Liver (tissue), 8 donors: ENCODE measurements at regions not wholly inside any gene's neighbourhood (a gene's known extent, or its start where the extent isn't known, plus 50 kb on each side); places are given as distances from the start of the nearest gene placed in this dataset.

ENCODE experiments used
- DNase-seq: peaks from one replicate; pipeline ENCODE4 v3.0.0-alpha.2; 2017; ENCODE audit warnings: low spot score
- H3K27ac ChIP-seq, 2 donors: one replicate each; pipeline ENCODE4 v1.7.0; 2013; ENCODE audit warnings: inconsistent platforms in 2 of 2, low read length in 2 of 2, control low read depth in 1 of 2, low read depth in 1 of 2, mild to moderate bottlenecking in 1 of 2
- H3K27me3 ChIP-seq, 4 donors: one replicate each; pipeline versions ENCODE4 v1.6.1 to v1.7.0; 2013; ENCODE audit warnings: low read length in 3 of 4, inconsistent platforms in 1 of 4, mild to moderate bottlenecking in 1 of 4, moderate library complexity in 1 of 4; ENCODE audit not compliant: control insufficient read depth in 4 of 4, insufficient read depth in 4 of 4
- H3K36me3 ChIP-seq, 4 donors: one replicate each; pipeline versions ENCODE4 v1.6.1 to v1.7.0; 2013; ENCODE audit warnings: low read length in 3 of 4, mild to moderate bottlenecking in 3 of 4, low read depth in 1 of 4, moderate library complexity in 1 of 4; ENCODE audit not compliant: control insufficient read depth in 4 of 4, insufficient read depth in 3 of 4
- H3K4me1 ChIP-seq, 4 donors: one replicate each; pipeline versions ENCODE4 v1.6.1 to v1.7.0; 2013; ENCODE audit warnings: low read length in 3 of 4, mild to moderate bottlenecking in 3 of 4, moderate library complexity in 1 of 4; ENCODE audit not compliant: control insufficient read depth in 4 of 4, insufficient read depth in 4 of 4
- H3K4me3 ChIP-seq, 3 donors: one replicate each; pipeline versions ENCODE4 v1.6.1 to v1.7.0; 2013; ENCODE audit warnings: low read length in 3 of 3, control low read depth in 1 of 3, low read depth in 1 of 3, mild to moderate bottlenecking in 1 of 3
- H3K9ac ChIP-seq, 2 donors: one replicate each; pipeline ENCODE4 v1.7.0; 2013; ENCODE audit warnings: low read length in 2 of 2, mild to moderate bottlenecking in 2 of 2, moderate library complexity in 2 of 2, control low read depth in 1 of 2, low read depth in 1 of 2
- H3K9me3 ChIP-seq, 4 donors: one replicate each; pipeline versions ENCODE4 v1.6.1 to v1.7.0; 2013; ENCODE audit warnings: low read length in 3 of 4; ENCODE audit not compliant: control insufficient read depth in 4 of 4
- ATF3 ChIP-seq: IDR thresholded peaks from 2 replicates; pipeline ENCODE4 v1.6.1; 2016; ENCODE audit warnings: antibody characterized with exemption
- CTCF ChIP-seq: fragments of 150-350 bp; IDR thresholded peaks from 2 replicates; pipeline ENCODE4 v1.5.1; 2017; ENCODE audit warnings: improper control_type of control experiment, low read depth, low read length; ENCODE audit not compliant: missing input control
- FOXA2 ChIP-seq: IDR thresholded peaks from 2 replicates; pipeline ENCODE4 v1.6.1; 2016; ENCODE audit warnings: antibody characterized with exemption
- GABPA ChIP-seq, 2 donors: IDR thresholded peaks in 1 of 2; conservative IDR thresholded peaks in 1 of 2; 2 replicates each; pipeline ENCODE4 v1.6.1; 2016; ENCODE audit warnings: antibody characterized with exemption in 2 of 2, mild to moderate bottlenecking in 1 of 2, moderate library complexity in 1 of 2
- HNF4G ChIP-seq: IDR thresholded peaks from 2 replicates; pipeline ENCODE4 v1.6.1; 2016; ENCODE audit warnings: antibody characterized with exemption
- RAD21 ChIP-seq, 2 donors: IDR thresholded peaks; 2 replicates each; pipeline ENCODE4 v1.6.1; 2016; ENCODE audit warnings: antibody characterized with exemption in 2 of 2, mild to moderate bottlenecking in 2 of 2
- RXRA ChIP-seq, 2 donors: IDR thresholded peaks; 2 replicates each; pipeline ENCODE4 v1.6.1; 2017 to 2018; ENCODE audit warnings: antibody characterized with exemption in 2 of 2, mild to moderate bottlenecking in 1 of 2
- TAF1 ChIP-seq: conservative IDR thresholded peaks from 2 replicates; pipeline ENCODE4 v1.6.1; 2016; ENCODE audit warnings: antibody characterized with exemption, mild to moderate bottlenecking
- WGBS: extraction: QIAGEN DNeasy Blood & Tissue Kit; methylation state at CpG from one replicate; pipeline ENCODE4 v1.1.7; 2013; 5-methylcytosine and 5-hydroxymethylcytosine counted together
- donor health status: healthy.
- donor health status: healthy.
- donor health status: healthy.
- donor health status: healthy.
- donor health status: healthy.

- no peaks in the 10 kb centered on the region for H3K36me3 ChIP-seq
- TF ChIP-seq HNF4G = no peak
- TF ChIP-seq RAD21 (IDR thresholded peaks at IDR 0.05) = peak; percentile 79 to 92
- peak; percentile 76 for TF ChIP-seq CTCF
- TF ChIP-seq GABPA (IDR thresholded peaks at IDR 0.05 in 1 of 2, conservative IDR thresholded peaks at IDR 0.05 in 1 of 2) = no peak
- no peak overlapping the region for H3K27ac ChIP-seq
- H3K9ac ChIP-seq = no peak overlapping the region
- H3K4me3 ChIP-seq = peak overlapping the region in 1 of 3 donors; percentile 21
- peaks cover 0 to 3% (median 0%) of the 10 kb centered on the region in 4 donors for H3K4me1 ChIP-seq
- peak; percentile 78 for DNase-seq
- H3K27me3 ChIP-seq = peaks cover 0 to 4% (median 3%) of the 10 kb centered on the region in 4 donors
- H3K9me3 ChIP-seq = no peaks in the 10 kb centered on the region
- WGBS = 11% methylated on average over 30 of the region's 30 CpGs
These were observed 98.9 kb upstream of the BACE2 start for GRCh38 chr21:41068967-41069642.

- WGBS = 58% methylated on average over 2 of the region's 2 CpGs
- no peaks in the 10 kb centered on the region for H3K9me3 ChIP-seq
- H3K36me3 ChIP-seq = no peaks in the 10 kb centered on the region
- peaks cover 0 to 3% (median 0%) of the 10 kb centered on the region in 4 donors for H3K4me1 ChIP-seq
- no peak for DNase-seq
- no peak for TF ChIP-seq RAD21 (IDR thresholded peaks at IDR 0.05)
- no peak for TF ChIP-seq ATF3
- TF ChIP-seq TAF1 = no peak
- TF ChIP-seq GABPA (IDR thresholded peaks at IDR 0.05 in 1 of 2, conservative IDR thresholded peaks at IDR 0.05 in 1 of 2) = no peak
- no peak overlapping the region for H3K4me3 ChIP-seq
- peaks cover 0 to 4% (median 3%) of the 10 kb centered on the region in 4 donors for H3K27me3 ChIP-seq
- H3K9ac ChIP-seq = no peak overlapping the region
- no peak overlapping the region for H3K27ac ChIP-seq
These were observed 97.7 kb upstream of the BACE2 start for GRCh38 chr21:41070284-41070683.

GRCh38 chr21:41071258-41072171 lies 96.4 kb upstream of the BACE2 start:
- no peak overlapping the region for H3K4me3 ChIP-seq
- H3K36me3 ChIP-seq = no peaks in the 10 kb centered on the region
- no peaks in the 10 kb centered on the region for H3K9me3 ChIP-seq
- no peak for DNase-seq
- H3K27ac ChIP-seq = no peak overlapping the region
- TF ChIP-seq FOXA2 = no peak
- no peak for TF ChIP-seq RXRA (IDR thresholded peaks at IDR 0.05)
- 34% methylated on average over 11 of the region's 11 CpGs for WGBS
- peaks cover 0 to 3% (median 0%) of the 10 kb centered on the region in 4 donors for H3K4me1 ChIP-seq
- no peak overlapping the region for H3K9ac ChIP-seq
- H3K27me3 ChIP-seq = peaks cover 0 to 4% (median 3%) of the 10 kb centered on the region in 4 donors
